ENCODE measurements at regions not wholly inside any gene's neighbourhood (a gene's known extent, or its start where the extent isn't known, plus 50 kb on each side); places are given as distances from the start of the nearest gene placed in this dataset.

GRCh38 chr1:58096714-58097113 is 449.8 kb downstream of the OMA1 start:
- Histone ChIP-seq H3K9ac (ENCODE audit: low read length) (no peak overlapping the region), H3K4me1 (ENCODE audit: control insufficient read depth, insufficient read depth, low read length) (peaks cover 13% of the 10 kb centered on the region), H3K4me3 (ENCODE audit: low read depth, low read length) (no peak overlapping the region), H3K27me3 (ENCODE audit: control insufficient read depth, insufficient read depth, low read length) (no peaks in the 10 kb centered on the region), H3K36me3 (ENCODE audit: control insufficient read depth, insufficient read depth, low read length) (no peaks in the 10 kb centered on the region), H3K9me3 (ENCODE audit: control insufficient read depth, insufficient read depth, low read depth, low read length) (no peaks in the 10 kb centered on the region), H3K27ac (ENCODE audit: low read depth, low read length) (no peak overlapping the region)

GRCh38 chr1:58095183-58095582 is 451.3 kb downstream of the OMA1 start:
- H3K9ac ChIP-seq (ENCODE audit: low read length): no peak overlapping the region
- no peak overlapping the region for H3K4me3 ChIP-seq (ENCODE audit: low read depth, low read length)
- H3K4me1 ChIP-seq (ENCODE audit: control insufficient read depth, insufficient read depth, low read length): peaks cover 26% of the 10 kb centered on the region
- no peaks in the 10 kb centered on the region for H3K9me3 ChIP-seq (ENCODE audit: control insufficient read depth, insufficient read depth, low read depth, low read length)
- H3K27me3 ChIP-seq (ENCODE audit: control insufficient read depth, insufficient read depth, low read length): no peaks in the 10 kb centered on the region
- no peak overlapping the region for H3K27ac ChIP-seq (ENCODE audit: low read depth, low read length)
- no peaks in the 10 kb centered on the region for H3K36me3 ChIP-seq (ENCODE audit: control insufficient read depth, insufficient read depth, low read length)

DNA sequence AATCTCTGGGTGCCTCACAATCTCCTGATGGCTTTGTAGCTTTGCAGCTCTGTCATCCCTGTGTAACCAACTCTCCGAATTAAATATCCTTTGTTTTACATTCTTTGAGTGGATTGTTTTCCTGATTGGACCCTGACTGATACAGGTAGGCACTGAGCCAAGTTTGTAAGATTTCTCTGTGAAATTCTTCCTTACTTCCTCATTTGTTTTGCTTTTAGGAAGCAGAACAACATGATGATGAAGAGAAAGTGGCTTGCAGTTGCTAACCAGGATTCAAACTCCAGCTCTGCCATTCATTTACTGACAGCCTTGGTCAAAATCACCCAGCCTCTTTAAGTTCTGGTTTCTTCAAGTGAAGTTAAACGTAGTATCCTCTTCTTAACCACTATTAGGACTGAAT is 452.3 kb downstream of the OMA1 start:
- no peak overlapping the region for H3K9ac ChIP-seq (ENCODE audit: low read length)
- peaks cover 30% of the 10 kb centered on the region for H3K4me1 ChIP-seq (ENCODE audit: control insufficient read depth, insufficient read depth, low read length)
- H3K9me3 ChIP-seq (ENCODE audit: control insufficient read depth, insufficient read depth, low read depth, low read length): no peaks in the 10 kb centered on the region
- H3K36me3 ChIP-seq (ENCODE audit: control insufficient read depth, insufficient read depth, low read length): no peaks in the 10 kb centered on the region
- H3K4me3 ChIP-seq (ENCODE audit: low read depth, low read length): no peak overlapping the region
- no peaks in the 10 kb centered on the region for H3K27me3 ChIP-seq (ENCODE audit: control insufficient read depth, insufficient read depth, low read length)
- H3K27ac ChIP-seq (ENCODE audit: low read depth, low read length): no peak overlapping the region

DNA sequence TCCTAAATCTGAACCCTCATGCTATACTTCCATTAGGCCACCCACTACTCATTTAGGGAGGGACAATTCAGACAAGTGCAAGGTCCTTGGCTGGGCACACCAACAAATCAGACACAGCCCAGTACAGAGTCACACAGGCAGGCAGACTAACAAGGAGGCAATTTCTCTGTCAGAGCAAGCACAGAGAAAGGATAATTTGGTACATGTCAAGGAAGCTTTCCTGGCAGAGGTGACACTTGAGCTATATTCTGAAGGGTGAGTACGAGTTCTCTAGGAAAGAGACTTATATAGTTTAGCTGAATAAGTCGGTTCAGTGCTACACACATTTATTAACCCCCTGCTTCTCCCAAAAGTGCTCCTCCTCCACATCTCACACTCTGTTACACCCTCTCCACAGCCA is 455.9 kb downstream of the OMA1 start:
- no peaks in the 10 kb centered on the region for H3K9me3 ChIP-seq (ENCODE audit: control insufficient read depth, insufficient read depth, low read depth, low read length)
- no peaks in the 10 kb centered on the region for H3K36me3 ChIP-seq (ENCODE audit: control insufficient read depth, insufficient read depth, low read length)
- no peak overlapping the region for H3K27ac ChIP-seq (ENCODE audit: low read depth, low read length)
- no peak overlapping the region for H3K9ac ChIP-seq (ENCODE audit: low read length)
- no peaks in the 10 kb centered on the region for H3K27me3 ChIP-seq (ENCODE audit: control insufficient read depth, insufficient read depth, low read length)
- H3K4me3 ChIP-seq (ENCODE audit: low read depth, low read length): no peak overlapping the region
- peaks cover 21% of the 10 kb centered on the region for H3K4me1 ChIP-seq (ENCODE audit: control insufficient read depth, insufficient read depth, low read length)

GRCh38 chr1:58089898-58090534 is 456.5 kb downstream of the OMA1 start:
- no peak overlapping the region for H3K4me3 ChIP-seq (ENCODE audit: low read depth, low read length)
- H3K9ac ChIP-seq (ENCODE audit: low read length): no peak overlapping the region
- no peaks in the 10 kb centered on the region for H3K36me3 ChIP-seq (ENCODE audit: control insufficient read depth, insufficient read depth, low read length)
- H3K9me3 ChIP-seq (ENCODE audit: control insufficient read depth, insufficient read depth, low read depth, low read length): no peaks in the 10 kb centered on the region
- H3K27me3 ChIP-seq (ENCODE audit: control insufficient read depth, insufficient read depth, low read length): no peaks in the 10 kb centered on the region
- peaks cover 17% of the 10 kb centered on the region for H3K4me1 ChIP-seq (ENCODE audit: control insufficient read depth, insufficient read depth, low read length)
- no peak overlapping the region for H3K27ac ChIP-seq (ENCODE audit: low read depth, low read length)

- no peaks in the 10 kb centered on the region for H3K27me3 ChIP-seq (ENCODE audit: control insufficient read depth, insufficient read depth, low read length)
- no peak overlapping the region for H3K4me3 ChIP-seq (ENCODE audit: low read depth, low read length)
- H3K27ac ChIP-seq (ENCODE audit: low read depth, low read length): no peak overlapping the region
- no peaks in the 10 kb centered on the region for H3K4me1 ChIP-seq (ENCODE audit: control insufficient read depth, insufficient read depth, low read length)
- no peaks in the 10 kb centered on the region for H3K9me3 ChIP-seq (ENCODE audit: control insufficient read depth, insufficient read depth, low read depth, low read length)
- H3K9ac ChIP-seq (ENCODE audit: low read length): no peak overlapping the region
- H3K36me3 ChIP-seq (ENCODE audit: control insufficient read depth, insufficient read depth, low read length): no peaks in the 10 kb centered on the region
Observed at GRCh38 chr1:58084266-58084665, 462.3 kb downstream of the OMA1 start.

GRCh38 chr1:58082596-58082995 is 463.9 kb downstream of the OMA1 start:
- no peaks in the 10 kb centered on the region for H3K4me1 ChIP-seq (ENCODE audit: control insufficient read depth, insufficient read depth, low read length)
- no peaks in the 10 kb centered on the region for H3K27me3 ChIP-seq (ENCODE audit: control insufficient read depth, insufficient read depth, low read length)
- H3K36me3 ChIP-seq (ENCODE audit: control insufficient read depth, insufficient read depth, low read length): no peaks in the 10 kb centered on the region
- H3K9ac ChIP-seq (ENCODE audit: low read length): no peak overlapping the region
- H3K9me3 ChIP-seq (ENCODE audit: control insufficient read depth, insufficient read depth, low read depth, low read length): no peaks in the 10 kb centered on the region
- no peak overlapping the region for H3K27ac ChIP-seq (ENCODE audit: low read depth, low read length)
- no peak overlapping the region for H3K4me3 ChIP-seq (ENCODE audit: low read depth, low read length)

DNA sequence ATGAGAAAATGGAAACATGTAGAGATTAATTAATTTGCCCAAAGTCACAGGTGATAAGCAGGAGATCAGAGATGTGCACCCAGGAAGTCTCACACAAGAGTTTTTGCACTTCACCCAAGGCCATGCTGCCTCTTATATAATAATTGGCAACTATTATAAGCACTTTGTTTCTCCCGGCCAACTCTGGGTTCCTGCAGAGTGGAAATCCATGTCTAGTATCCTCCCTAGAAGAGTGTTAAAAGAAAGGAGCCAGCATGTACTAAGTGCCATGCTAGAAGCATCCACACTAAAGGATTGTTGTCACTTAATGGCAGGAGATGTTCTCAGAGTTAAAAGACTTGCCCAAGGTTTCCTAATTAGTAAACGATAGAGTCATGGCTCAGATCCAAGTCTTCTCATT is 470.3 kb downstream of the OMA1 start:
- Histone ChIP-seq H3K36me3 (ENCODE audit: control insufficient read depth, insufficient read depth, low read length) (no peaks in the 10 kb centered on the region), H3K4me1 (ENCODE audit: control insufficient read depth, insufficient read depth, low read length) (no peaks in the 10 kb centered on the region), H3K27ac (ENCODE audit: low read depth, low read length) (no peak overlapping the region), H3K9me3 (ENCODE audit: control insufficient read depth, insufficient read depth, low read depth, low read length) (no peaks in the 10 kb centered on the region), H3K9ac (ENCODE audit: low read length) (no peak overlapping the region), H3K4me3 (ENCODE audit: low read depth, low read length) (no peak overlapping the region), H3K27me3 (ENCODE audit: control insufficient read depth, insufficient read depth, low read length) (no peaks in the 10 kb centered on the region)

- H3K4me3 ChIP-seq (ENCODE audit: low read depth, low read length): no peak overlapping the region
- no peaks in the 10 kb centered on the region for H3K4me1 ChIP-seq (ENCODE audit: control insufficient read depth, insufficient read depth, low read length)
- H3K27ac ChIP-seq (ENCODE audit: low read depth, low read length): no peak overlapping the region
- no peaks in the 10 kb centered on the region for H3K36me3 ChIP-seq (ENCODE audit: control insufficient read depth, insufficient read depth, low read length)
- H3K9me3 ChIP-seq (ENCODE audit: control insufficient read depth, insufficient read depth, low read depth, low read length): no peaks in the 10 kb centered on the region
- H3K9ac ChIP-seq (ENCODE audit: low read length): no peak overlapping the region
- H3K27me3 ChIP-seq (ENCODE audit: control insufficient read depth, insufficient read depth, low read length): no peaks in the 10 kb centered on the region
Observed at GRCh38 chr1:58075188-58075578, 471.3 kb downstream of the OMA1 start.

DNA sequence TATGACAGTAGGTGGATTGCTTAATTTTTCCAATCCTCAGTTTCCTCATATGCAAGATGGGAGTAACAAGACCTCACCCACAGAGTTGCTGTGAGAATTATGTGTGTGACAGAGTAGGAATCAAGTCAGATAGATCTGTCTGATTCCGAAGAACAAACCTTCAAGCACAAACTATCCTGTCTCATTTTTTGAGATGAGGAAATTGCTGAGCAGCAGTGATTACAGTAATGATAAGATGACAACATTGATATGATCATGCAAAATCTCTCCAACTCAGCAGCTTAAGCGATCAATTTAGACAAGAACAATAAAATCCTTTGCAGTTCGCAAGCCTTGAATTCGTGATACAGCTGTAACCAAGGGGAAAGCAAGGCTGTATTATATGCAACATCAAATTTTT is 474.1 kb downstream of the OMA1 start:
- Histone ChIP-seq H3K27ac (ENCODE audit: low read depth, low read length) (no peak overlapping the region), H3K36me3 (ENCODE audit: control insufficient read depth, insufficient read depth, low read length) (no peaks in the 10 kb centered on the region), H3K27me3 (ENCODE audit: control insufficient read depth, insufficient read depth, low read length) (no peaks in the 10 kb centered on the region), H3K4me1 (ENCODE audit: control insufficient read depth, insufficient read depth, low read length) (no peaks in the 10 kb centered on the region), H3K9me3 (ENCODE audit: control insufficient read depth, insufficient read depth, low read depth, low read length) (no peaks in the 10 kb centered on the region), H3K4me3 (ENCODE audit: low read depth, low read length) (no peak overlapping the region), H3K9ac (ENCODE audit: low read length) (no peak overlapping the region)

GRCh38 chr1:58067082-58067481 is 479.4 kb downstream of the OMA1 start:
- H3K4me1 ChIP-seq (ENCODE audit: control insufficient read depth, insufficient read depth, low read length): no peaks in the 10 kb centered on the region; the same call in 1 of the 2 replicates
- H3K9me3 ChIP-seq (ENCODE audit: control insufficient read depth, insufficient read depth, low read depth, low read length): no peaks in the 10 kb centered on the region
- H3K27me3 ChIP-seq (ENCODE audit: control insufficient read depth, insufficient read depth, low read length): no peaks in the 10 kb centered on the region
- H3K4me3 ChIP-seq (ENCODE audit: low read depth, low read length): no peak overlapping the region
- H3K27ac ChIP-seq (ENCODE audit: low read depth, low read length): no peak overlapping the region
- no peaks in the 10 kb centered on the region for H3K36me3 ChIP-seq (ENCODE audit: control insufficient read depth, insufficient read depth, low read length)
- H3K9ac ChIP-seq (ENCODE audit: low read length): no peak overlapping the region

DNA sequence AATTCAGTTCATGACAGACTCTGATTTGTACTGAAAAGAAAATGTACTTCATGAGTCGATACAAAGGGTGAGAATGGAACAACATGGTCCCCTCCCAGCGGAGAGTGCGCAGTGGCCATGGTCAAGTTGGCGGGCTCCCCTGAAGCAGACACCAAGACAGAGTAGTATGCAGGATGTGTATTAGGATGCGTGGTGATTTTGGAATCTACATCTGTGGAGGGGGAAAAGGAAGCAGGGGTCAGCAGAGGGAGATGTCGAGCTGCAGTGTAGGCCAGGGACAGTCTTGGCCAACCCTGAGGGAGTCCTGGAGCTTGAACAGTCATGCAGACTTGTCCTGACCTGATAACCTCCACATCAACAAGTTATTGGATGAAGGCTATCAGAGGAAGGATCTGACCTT is 481.0 kb downstream of the OMA1 start:
- Histone ChIP-seq H3K4me3 (ENCODE audit: low read depth, low read length) (no peak overlapping the region), H3K36me3 (ENCODE audit: control insufficient read depth, insufficient read depth, low read length) (no peaks in the 10 kb centered on the region), H3K9me3 (ENCODE audit: control insufficient read depth, insufficient read depth, low read depth, low read length) (no peaks in the 10 kb centered on the region), H3K9ac (ENCODE audit: low read length) (no peak overlapping the region), H3K27ac (ENCODE audit: low read depth, low read length) (no peak overlapping the region), H3K4me1 (ENCODE audit: control insufficient read depth, insufficient read depth, low read length) (no peaks in the 10 kb centered on the region; the same call in 1 of the 2 replicates), H3K27me3 (ENCODE audit: control insufficient read depth, insufficient read depth, low read length) (no peaks in the 10 kb centered on the region)

All from HUES6 (cell line).